GM21515 (cell line): ENCODE measurements at regions not wholly inside any gene's neighbourhood (a gene's known extent, or its start where the extent isn't known, plus 50 kb on each side); places are given as distances from the start of the nearest gene placed in this dataset.
"Not testable (repeated sequence)": the region's sequence is repeated elsewhere in the genome, so short reads cannot be mapped to it uniquely, and the experiment has no call there.

ENCODE experiments used
- ATAC-seq: cut with Tn5 transposase; IDR thresholded peaks from one replicate; pipeline ENCODE4 v1.9.1; 2021; ENCODE audit not compliant: unreplicated experiment

DNA sequence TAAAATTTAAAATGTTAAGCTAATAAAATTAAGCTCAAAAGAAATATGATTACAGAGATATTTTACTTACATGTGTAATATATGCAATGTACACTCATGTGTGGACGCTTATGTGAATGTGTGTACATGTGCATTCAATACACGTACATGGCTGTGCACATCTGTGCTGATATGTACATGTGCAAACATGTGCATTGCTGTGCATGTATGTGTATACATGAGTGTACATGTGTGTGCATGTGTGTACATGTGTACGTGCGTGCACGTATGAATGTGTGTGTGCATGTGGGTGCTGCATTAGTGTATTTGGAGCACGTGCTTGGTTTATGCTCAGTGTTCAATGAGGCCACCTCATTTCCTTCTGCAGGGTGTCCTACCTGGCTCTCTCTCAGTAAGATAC is 88.2 kb upstream of the TMEM18 start:
- ATAC-seq = no peak

DNA sequence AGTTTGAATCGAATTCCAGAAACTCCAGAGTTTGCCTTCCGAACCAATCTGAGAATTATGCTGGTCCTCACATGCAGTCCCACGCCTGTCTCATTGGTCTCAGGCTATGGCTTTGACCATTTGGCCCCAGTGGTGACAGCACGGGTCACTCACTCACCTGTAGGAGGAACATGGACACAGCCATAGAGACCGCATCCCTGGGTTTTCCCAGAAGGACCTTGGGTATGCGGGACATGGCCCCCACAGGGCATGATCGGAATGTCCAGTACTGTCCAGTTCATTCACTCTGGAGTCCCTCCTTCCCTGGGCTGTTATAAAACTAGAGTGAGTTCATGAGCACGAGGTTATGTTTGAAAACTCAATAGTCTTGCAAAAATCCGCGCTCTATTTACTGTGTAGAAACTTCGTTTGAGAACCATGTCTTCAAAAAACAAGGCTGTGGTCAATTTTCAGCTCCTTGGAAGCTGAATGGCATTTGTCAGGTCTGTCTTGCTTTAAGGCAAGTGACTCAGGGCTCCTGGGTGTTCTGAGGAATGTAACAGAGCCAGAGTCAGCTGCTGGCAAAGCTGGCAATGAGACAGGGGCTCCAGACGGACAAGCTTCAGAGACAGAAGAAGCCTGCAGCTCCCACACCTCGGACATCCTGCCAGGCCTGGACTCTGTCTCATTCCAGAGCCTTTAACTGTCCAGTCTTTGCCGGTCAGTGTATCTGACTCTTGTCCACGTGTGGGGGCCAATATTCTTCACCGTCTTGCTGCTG is 86.7 kb upstream of the TMEM18 start:
- no peak for ATAC-seq

DNA sequence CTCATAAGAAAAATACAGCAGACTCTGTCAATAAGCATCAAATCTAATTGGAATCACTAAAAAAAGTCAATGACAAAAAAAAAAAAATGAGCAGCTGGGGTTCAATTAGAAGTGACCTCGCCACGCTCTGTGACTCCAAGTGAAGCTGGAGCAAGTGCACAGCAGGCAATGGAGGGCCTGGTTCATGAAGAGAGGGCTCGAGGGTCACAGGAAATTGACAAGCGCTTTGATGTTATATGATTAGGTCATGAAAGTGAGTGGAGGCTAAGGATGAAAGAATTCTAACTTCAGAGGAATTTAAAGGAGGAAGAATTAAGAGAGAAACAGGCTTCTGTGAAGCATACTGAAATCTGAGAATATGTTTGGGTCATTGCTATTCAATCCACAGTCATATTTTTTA is 85.4 kb upstream of the TMEM18 start:
- no peak for ATAC-seq

- ATAC-seq = no peak
Observed at GRCh38 chr2:761384-761783, 84.2 kb upstream of the TMEM18 start.

- no peak for ATAC-seq
Observed at GRCh38 chr2:760001-760400, 82.8 kb upstream of the TMEM18 start.

DNA sequence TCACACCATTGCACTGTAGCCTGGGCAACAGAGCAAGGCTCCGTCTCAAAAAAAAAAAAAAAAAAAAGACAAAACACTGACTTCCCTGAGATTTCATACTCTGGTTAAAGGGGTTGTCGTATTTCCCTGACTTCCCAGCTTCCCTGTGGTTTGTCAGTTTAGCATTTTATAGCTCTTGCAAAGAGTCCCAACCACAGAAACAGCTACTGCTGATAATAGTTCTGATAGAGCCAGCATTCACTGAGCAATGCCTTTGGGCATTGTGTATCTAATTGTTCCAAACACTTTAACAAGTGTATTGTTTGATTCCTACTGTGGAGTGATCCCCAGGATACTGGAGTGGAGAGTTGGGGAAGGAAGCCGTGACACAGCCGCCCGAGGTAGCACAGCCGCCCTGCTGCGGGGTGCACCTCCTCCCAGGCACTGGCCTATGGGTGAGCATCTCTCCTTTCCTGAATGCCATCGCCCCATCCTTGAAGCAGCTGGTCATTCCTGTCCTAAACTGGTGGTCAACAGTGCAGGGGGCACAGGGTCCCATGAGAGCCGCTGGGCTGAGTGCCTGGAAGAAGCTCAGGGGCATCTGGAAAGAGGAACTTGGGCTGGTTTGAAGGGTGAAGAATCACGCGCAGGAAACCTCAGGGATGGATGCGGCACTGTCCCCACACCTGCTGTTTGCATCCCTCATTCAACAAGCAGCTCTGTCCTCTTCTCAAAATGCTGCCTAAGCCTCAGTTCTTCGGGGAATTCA is 81.0 kb upstream of the TMEM18 start:
- no peak for ATAC-seq

GRCh38 chr2:753123-753522 is 75.9 kb upstream of the TMEM18 start:
- ATAC-seq = no peak

GRCh38 chr2:751474-751873 is 74.3 kb upstream of the TMEM18 start:
- no peak for ATAC-seq

DNA sequence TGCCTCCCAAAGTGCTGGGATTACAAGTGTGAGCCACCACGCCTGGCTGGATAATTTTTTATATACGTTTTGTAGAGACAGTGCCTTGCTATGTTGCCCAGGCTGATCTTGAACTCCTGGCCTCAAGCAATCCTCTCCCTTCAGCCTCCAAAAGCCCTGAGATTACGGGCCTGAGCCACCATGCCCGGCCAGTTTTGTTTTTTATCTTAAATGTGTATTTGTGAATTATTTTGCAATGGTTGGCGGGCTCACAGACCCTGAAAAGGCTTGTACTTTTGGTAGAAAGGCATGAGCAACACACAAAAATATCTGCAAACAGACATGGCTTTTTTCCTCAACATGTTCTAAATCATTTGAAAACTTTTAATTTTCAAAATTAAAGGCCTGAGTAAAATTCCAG is 73.4 kb upstream of the TMEM18 start:
- ATAC-seq = no peak

DNA sequence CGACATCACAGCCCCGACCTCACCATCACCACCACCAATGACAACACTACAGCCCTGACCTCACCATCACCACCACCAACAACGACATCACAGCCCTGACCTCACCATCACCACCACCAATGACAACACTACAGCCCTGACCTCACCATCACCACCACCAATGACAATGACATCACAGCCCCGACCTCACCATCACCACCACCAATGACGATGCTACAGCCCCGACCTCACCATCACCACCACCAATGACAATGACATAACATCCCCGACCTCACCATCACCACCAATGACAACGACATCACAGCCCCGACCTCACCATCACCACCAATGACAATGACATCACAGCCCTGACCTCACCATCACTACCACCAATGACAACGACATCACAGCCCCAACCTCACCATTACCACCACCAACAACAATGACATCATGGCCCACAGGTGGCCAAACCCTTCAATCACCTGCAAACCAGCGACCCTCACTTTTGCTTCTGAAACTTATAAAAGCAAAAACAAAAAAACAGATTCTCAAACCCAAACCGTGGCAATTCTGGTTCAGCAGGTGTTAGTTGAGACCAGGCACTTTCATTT is 70.7 kb upstream of the TMEM18 start:
- no peak for ATAC-seq

GRCh38 chr2:746697-747096 is 69.5 kb upstream of the TMEM18 start:
- ATAC-seq = no peak

- ATAC-seq = no peak
Observed at GRCh38 chr2:744088-744487, 66.9 kb upstream of the TMEM18 start.

GRCh38 chr2:742221-742620 is 65.0 kb upstream of the TMEM18 start:
- ATAC-seq = no peak

- ATAC-seq = no peak
Observed at GRCh38 chr2:741195-741496, 63.9 kb upstream of the TMEM18 start.

- ATAC-seq = not testable (repeated sequence)
Observed at GRCh38 chr2:740322-741194, 63.4 kb upstream of the TMEM18 start.

DNA sequence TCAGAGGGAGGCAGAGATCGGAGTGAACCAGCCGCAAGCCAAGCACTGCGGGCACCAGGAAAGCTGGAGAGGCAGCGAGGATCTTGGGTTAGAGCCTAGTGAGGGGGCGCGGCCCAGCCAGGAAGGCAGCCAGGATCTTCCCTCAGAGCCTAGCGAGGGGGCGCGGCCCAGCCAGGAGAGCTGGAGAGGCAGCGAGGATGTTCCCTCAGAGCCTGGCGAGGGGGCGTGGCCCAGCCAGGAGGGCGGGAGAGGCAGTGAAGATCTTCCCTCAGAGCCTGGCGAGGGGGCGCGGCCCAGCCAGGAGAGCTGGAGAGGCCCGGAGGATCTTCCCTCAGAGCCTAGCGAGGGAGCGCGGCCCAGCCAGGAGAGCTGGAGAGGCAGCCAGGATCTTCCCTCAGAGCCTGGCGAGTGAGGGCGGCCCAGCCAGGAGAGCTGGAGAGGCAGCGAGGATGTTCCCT is 62.7 kb upstream of the TMEM18 start:
- ATAC-seq = not testable (repeated sequence)

- ATAC-seq = no peak
Observed at GRCh38 chr2:736939-737338, 59.7 kb upstream of the TMEM18 start.

DNA sequence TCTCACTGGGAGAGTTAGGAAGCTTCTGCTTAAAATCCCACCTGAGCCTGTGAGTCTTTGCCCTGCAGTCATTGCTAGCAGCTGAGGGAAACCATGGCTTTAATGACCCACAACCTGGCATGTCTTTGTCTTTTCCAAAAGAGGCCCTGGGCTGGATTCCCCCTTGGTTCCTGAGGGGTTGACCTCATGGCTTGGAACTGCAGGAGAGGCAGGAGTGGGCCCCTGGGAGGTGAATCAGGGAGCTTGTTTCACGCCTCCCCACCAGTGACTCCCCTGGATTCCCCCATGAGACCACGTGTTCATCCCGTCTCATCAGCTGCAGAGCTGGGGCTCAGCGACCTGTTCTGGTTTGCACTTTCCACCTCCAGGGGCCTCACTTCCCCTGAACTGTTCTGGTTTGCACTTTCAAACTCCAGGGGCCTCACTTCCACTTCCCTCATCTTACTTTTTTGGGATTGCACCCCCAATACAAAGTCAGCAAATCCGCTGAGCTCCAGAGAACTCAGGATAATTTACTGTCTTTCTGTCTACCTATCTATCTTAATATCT is 58.5 kb upstream of the TMEM18 start:
- peak; percentile 86 for ATAC-seq

GRCh38 chr2:734496-734895 is 57.3 kb upstream of the TMEM18 start:
- ATAC-seq = no peak

GRCh38 chr2:733495-733894 is 56.3 kb upstream of the TMEM18 start:
- no peak for ATAC-seq

DNA sequence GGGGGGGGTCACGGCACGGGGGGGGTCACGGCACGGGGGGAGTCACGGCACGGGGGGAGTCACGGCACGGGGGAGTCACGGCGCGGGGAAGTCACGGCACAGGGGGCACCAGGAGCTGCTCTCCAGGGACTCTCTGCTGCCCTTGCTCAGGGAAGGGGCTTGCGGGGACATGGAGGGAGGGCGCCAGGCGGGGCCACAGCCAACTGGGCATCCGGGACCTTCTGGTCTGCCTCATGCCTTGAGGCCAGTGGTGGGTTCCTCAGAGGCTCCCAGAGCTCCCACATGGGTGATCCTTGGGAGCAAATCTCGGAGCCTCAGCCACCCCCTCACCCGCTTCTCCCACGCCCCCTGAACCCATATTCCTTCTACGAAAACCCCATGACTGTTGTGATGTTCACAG is 55.8 kb upstream of the TMEM18 start:
- ATAC-seq = no peak
